IPS-18c (cell line): ENCODE measurements at regions not wholly inside any gene's neighbourhood (a gene's known extent, or its start where the extent isn't known, plus 50 kb on each side); places are given as distances from the start of the nearest gene placed in this dataset.
"Not testable (repeated sequence)": the region's sequence is repeated elsewhere in the genome, so short reads cannot be mapped to it uniquely, and the experiment has no call there.

Source experiments
- H3K4me3 ChIP-seq: 2 replicates; pipeline ENCODE4 v1.7.0; 2013; ENCODE audit warnings: low read depth, mild to moderate bottlenecking, low read length, moderate library complexity; ENCODE audit not compliant: insufficient read depth
- H3K9me3 ChIP-seq: one replicate; pipeline ENCODE4 v1.6.1; 2013; ENCODE audit warnings: mild to moderate bottlenecking, low read length, moderate library complexity; ENCODE audit not compliant: control insufficient read depth, insufficient read depth

GRCh38 chr1:200298242-200298641, 111.6 kb downstream of the ZNF281 start:
- Histone ChIP-seq H3K4me3 (no peak overlapping the region), H3K9me3 (no peaks in the 10 kb centered on the region)

GRCh38 chr1:200296091-200296661, 113.7 kb downstream of the ZNF281 start:
- Histone ChIP-seq H3K4me3 (no peak overlapping the region), H3K9me3 (no peaks in the 10 kb centered on the region)

DNA sequence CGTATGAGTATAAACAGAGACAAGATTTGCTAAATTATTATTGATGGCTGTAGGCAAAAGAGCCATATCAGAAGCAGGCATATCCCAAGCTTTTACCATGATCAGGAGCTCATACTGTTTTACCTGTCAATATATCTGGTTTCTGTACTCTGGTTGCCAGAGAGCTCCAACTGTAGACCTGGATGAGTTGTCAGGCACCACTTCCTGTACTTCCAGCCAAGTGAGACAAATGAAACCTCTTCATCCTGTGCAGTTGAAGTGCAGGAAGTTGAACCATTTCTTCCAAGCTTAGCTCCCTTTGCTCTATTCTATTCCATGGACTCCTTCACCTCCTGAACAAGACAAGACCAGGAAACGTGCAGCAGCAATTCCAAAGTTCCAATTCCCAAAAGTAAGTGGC, 115.6 kb downstream of the ZNF281 start:
- Histone ChIP-seq H3K4me3 (no peak overlapping the region), H3K9me3 (no peaks in the 10 kb centered on the region)

DNA sequence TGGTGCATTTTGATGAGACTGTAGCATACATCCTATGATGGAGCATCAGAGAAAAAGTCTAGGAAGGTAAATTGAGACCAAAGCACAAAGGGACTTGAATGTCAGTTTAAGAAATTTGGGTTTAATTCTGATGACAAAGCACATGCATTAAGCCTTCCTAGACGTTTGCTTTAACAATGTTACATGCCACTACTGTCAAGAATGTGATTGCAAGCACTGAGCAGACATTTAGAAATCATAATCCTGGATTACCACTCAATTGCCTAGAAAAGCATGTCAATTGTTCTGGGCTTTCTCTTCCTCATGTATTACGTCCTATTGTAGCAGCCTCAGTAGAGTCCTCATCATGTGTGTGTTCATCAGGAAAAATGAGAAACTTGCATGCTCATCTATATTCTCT, 117.1 kb downstream of the ZNF281 start:
- Histone ChIP-seq H3K9me3 (no peaks in the 10 kb centered on the region), H3K4me3 (no peak overlapping the region)

- H3K9me3 ChIP-seq = no peaks in the 10 kb centered on the region
- H3K4me3 ChIP-seq = no peak overlapping the region
Observed at GRCh38 chr1:200291106-200291505, 118.7 kb downstream of the ZNF281 start.

- no peaks in the 10 kb centered on the region for H3K9me3 ChIP-seq
- H3K4me3 ChIP-seq = no peak overlapping the region
Observed at GRCh38 chr1:200290010-200290685, 119.7 kb downstream of the ZNF281 start.

DNA sequence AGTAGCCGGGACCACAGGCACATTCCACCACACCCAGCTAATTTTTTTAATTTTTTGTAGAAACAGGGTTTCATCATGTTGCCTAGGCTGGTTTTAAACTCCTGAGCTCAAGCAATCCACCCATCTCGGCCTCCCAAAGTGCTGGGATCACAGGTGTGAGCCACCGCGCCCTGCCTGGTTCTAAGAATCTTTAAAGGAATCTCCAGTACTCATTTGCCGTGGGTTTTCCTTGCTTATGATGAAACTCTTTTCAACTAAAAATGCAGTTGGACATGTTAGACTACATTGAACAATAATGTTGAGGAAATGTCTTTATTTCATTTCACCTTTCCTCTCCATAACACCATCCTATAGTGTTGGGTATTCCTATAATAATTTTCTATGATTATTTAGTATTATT, 121.6 kb downstream of the ZNF281 start:
- Histone ChIP-seq H3K9me3 (no peaks in the 10 kb centered on the region), H3K4me3 (no peak overlapping the region)

DNA sequence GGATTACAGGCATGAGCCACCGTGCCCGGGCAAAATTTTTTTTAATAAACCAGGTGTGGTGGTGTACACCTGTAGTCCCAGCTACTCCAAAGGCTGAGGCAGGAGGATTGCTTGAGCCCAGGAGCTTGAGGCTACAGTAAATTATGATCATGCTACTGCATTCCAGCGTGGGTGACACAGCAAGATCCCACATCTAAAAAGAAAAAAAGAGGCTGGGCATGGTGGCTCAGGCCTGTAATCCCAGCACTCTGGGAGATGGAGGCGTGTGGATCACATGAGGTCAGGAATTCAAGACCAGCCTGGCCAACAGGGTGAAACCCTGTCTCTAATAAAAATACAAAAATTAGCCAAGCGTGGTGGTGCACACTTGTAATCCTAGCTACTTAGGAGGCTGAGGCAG, 125.6 kb downstream of the ZNF281 start:
- not testable (repeated sequence) for H3K4me3 ChIP-seq, H3K9me3 ChIP-seq

DNA sequence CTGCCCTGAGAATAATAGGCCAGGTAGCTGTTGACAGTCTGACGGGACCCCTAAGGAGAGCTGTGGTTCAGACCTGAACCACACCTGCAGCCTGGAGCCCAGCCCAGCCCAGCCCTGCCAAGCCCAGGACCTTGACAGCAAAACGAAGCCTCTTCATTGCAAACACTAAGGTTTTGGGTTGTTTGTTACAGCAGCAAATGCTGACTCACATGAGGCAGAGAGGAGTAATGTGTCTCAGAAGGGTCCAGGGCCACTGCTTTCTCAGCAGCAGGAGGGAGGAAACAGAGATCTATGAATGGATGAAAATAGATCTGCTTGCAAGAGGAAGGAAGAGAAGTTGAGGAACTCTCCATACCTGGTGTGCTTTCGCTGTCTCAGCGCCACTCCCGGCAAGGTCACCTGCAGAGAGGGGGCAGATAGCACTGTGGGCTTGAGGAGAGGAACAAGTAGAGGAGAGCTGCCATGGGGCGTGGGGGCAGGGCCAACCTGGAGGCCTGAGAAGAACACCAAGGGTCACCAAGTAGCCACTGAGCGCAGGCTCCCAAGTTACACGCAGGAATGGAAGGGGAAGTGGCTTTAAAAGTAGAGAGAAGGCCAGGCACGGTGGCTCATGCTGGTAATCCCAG, 127.2 kb downstream of the ZNF281 start:
- Histone ChIP-seq H3K4me3 (no peak overlapping the region), H3K9me3 (no peaks in the 10 kb centered on the region)

DNA sequence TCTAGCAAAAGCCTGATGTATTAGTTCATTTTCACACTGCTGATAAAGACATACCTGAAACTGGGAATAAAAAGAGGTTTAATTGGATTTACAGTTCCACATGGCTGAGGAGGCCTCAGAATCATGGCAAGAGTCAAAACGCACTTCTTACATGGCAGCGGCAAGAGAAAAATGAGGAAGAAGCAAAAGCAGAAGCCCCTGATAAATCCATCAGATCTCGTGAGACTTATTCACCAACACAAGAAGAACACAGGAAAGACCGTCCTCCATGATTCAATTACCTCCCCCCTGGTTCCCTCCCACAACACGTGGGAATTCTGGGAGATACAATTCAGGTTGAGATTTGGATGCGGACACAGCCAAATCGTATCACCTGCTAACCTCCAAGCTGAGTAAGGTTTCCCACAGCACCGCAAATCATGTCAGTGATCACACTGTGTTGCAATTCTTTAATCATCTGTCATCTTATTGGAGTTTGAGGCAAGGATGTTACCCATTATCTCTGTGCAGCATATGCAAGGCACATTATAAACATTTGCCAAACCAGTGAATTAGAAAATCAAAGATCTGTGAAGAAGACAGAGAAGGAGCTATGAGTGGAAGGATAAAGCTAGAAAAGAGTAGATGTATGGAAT, 128.5 kb downstream of the ZNF281 start:
- H3K9me3 ChIP-seq = no peaks in the 10 kb centered on the region
- no peak overlapping the region for H3K4me3 ChIP-seq

DNA sequence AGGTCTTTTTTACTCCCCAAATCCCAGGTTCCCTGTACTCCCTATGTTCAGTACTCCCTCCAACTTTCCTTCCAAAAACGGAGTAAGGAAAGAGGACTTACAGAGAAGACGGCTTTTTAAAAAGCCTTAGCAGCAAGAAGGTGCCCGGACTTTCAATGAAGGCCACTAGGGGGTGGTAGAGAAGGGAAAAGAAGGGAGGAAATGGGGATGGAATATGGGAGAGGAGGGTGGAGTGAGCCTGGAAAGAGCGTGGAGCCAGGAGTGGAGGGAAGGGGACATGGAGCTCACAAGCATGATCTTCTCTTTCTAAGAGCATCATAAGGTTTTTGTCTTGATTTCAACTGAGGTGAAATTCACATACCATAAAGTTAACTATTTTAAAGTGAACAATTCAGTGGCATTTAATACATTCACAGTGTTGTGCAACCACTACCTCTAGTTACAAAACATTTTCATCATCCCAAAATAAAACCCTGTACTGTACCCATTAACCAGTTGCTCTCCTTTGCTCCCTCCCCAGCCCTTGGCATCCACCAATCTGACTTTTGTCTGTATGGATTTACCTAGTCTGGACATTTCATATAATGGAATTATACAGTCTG, 129.9 kb downstream of the ZNF281 start:
- Histone ChIP-seq H3K9me3 (no peaks in the 10 kb centered on the region), H3K4me3 (no peak overlapping the region)

- H3K4me3 ChIP-seq = no peak overlapping the region
- no peaks in the 10 kb centered on the region for H3K9me3 ChIP-seq
Observed at GRCh38 chr1:200275816-200276453, 133.9 kb downstream of the ZNF281 start.

DNA sequence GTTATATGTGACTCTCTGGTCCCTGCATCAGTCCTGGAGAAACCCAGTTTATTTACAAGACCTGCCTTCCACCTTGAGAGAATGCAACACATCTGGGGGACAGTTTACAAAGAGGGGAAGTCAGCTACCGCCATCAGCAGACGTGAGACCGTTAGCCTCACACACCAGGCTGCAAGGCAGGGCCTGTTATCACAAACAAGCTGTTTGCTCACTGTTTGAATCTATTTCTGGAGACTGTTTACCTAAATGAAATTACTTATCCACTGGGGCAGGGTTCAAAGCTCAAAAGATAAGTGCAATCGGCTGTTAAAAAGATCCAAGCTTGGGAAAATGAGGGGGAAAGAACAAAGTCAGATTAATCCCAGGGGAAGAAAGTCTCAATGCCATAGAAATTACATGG, 134.4 kb downstream of the ZNF281 start:
- Histone ChIP-seq H3K4me3 (no peak overlapping the region), H3K9me3 (no peaks in the 10 kb centered on the region)

DNA sequence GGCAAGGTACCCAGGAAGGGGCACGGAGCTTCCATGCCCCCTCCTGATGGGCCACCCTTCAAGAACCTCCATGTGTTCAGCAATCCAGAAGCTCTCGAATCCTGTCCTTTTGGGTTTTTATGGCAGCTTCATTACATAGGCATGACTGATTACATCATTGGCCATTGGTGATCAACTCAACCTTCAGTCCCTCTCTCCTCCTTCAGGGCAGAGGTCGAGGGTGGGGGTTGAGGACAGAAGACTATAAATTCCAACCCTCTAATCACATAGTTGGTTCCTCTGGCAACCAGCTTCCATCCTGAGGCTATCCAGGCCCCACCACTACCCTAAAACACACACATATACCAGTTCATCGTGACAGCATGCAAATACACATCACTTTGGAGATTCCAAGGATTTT, 135.7 kb downstream of the ZNF281 start:
- no peak overlapping the region for H3K4me3 ChIP-seq
- H3K9me3 ChIP-seq = no peaks in the 10 kb centered on the region

GRCh38 chr1:200272481-200273068, 137.3 kb downstream of the ZNF281 start:
- no peaks in the 10 kb centered on the region for H3K9me3 ChIP-seq
- H3K4me3 ChIP-seq = no peak overlapping the region

GRCh38 chr1:200269256-200269655, 140.6 kb downstream of the ZNF281 start:
- no peaks in the 10 kb centered on the region for H3K9me3 ChIP-seq
- H3K4me3 ChIP-seq = no peak overlapping the region

DNA sequence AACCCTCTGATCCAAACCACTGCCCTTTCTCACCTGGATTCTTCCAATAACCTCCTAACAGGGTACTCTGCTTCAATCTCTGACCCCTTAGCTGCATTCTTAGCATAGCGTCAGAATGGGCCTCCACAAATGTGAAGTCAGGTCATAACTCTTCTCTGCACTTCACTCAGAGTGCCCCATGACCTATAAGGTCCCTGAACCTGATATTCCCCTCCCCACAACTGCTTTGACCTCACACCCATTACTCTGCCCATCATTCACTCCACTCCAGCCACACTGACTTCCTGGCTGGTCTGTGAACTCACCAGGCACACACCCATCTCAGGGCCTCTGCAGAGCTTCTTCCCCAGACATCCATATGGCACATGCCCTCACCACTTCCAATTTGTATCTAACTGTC, 141.9 kb downstream of the ZNF281 start:
- no peaks in the 10 kb centered on the region for H3K9me3 ChIP-seq

More for the DNA sequence above, 141.9 kb downstream of the ZNF281 start:
- H3K4me3 ChIP-seq = no peak overlapping the region
